ENCODE measurements at regions not wholly inside any gene's neighbourhood (a gene's known extent, or its start where the extent isn't known, plus 50 kb on each side); places are given as distances from the start of the nearest gene placed in this dataset.
A peak's percentile ranks its signal among the peaks of the same experiment; 100 is the strongest.

DNA sequence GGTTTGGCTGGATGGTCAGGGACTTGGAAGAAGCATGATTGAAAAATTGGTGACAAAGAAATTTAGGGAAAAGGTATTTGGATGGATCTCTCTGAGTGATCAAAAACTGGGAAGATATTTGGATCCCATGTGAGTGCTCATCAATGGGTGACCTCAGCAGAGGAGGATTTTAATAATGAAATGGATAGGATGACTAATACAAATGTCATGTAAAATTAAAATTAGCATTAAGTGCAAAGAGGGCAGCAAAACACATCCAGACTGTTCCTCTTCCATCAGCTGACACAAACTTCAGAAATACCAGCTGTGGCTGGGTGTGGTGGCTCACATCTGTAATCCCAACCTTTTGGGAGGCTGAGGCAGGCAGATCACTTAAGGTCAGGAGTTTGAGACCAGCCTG lies 151.7 kb downstream of the THBS2 start:
- ChIA-PET POLR2A (no interaction called here), CTCF (no interaction called here)
- Histone ChIP-seq H2AFZ (ENCODE audit: low read depth) (no peak overlapping the region), H3K4me3 (ENCODE audit: low read depth in 2 of 2, low read length in 1 of 2) (no peak overlapping the region), H3K79me2 (ENCODE audit: insufficient read depth) (no peaks in the 10 kb centered on the region), H3K27ac (ENCODE audit: low read depth in 2 of 2, low read length in 1 of 2) (peak overlapping the region in 1 of 2 experiments; percentile 40; a peak in 1 of 4 replicates), H3K9ac (no peak overlapping the region), H4K20me1 (ENCODE audit: insufficient read depth) (no peaks in the 10 kb centered on the region), H3K36me3 (replicated peaks in 1 of 2; ENCODE audit: control insufficient read depth in 1 of 2, insufficient read depth in 2 of 2, low read length in 1 of 2) (no peaks in the 10 kb centered on the region), H3K4me2 (no peak overlapping the region), H3K27me3 (ENCODE audit: insufficient read depth) (no peaks in the 10 kb centered on the region), H3K4me1 (ENCODE audit: control insufficient read depth in 1 of 2, insufficient read depth in 2 of 2, low read depth in 1 of 2, low read length in 1 of 2) (peaks cover 0 to 8% of the 10 kb centered on the region in 2 experiments; a peak in 1 of 4 replicates), H3K9me2 (no peaks in the 10 kb centered on the region), H3F3A (replicated peaks; ENCODE audit: insufficient read depth) (no peaks in the 10 kb centered on the region), H3K9me3 (no peaks in the 10 kb centered on the region)
- no peak for DNase-seq
- TF ChIP-seq FOXM1 (IDR thresholded peaks at IDR 0.05; ENCODE audit: low read depth) (no peak), TCF12 (IDR thresholded peaks at IDR 0.05) (peak; percentile 46; the same call in 1 of the 2 replicates), JUND (IDR thresholded peaks at IDR 0.05) (peak; percentile 45), RXRA (IDR thresholded peaks at IDR 0.05; ENCODE audit: borderline replicate concordance, low read depth) (no peak), TAF1 (IDR thresholded peaks at IDR 0.05; ENCODE audit: borderline replicate concordance, low read depth, low read length) (no peak), FOSL2 (IDR thresholded peaks at IDR 0.05; ENCODE audit: borderline replicate concordance, low read depth) (peak; percentile 61; the same call in 1 of the 2 replicates), EP300 (IDR thresholded peaks at IDR 0.05; ENCODE audit: borderline replicate concordance in 1 of 2, low read depth in 1 of 2, low read length in 1 of 2) (no peak)
- TF ChIP-seq, protein P1, sequence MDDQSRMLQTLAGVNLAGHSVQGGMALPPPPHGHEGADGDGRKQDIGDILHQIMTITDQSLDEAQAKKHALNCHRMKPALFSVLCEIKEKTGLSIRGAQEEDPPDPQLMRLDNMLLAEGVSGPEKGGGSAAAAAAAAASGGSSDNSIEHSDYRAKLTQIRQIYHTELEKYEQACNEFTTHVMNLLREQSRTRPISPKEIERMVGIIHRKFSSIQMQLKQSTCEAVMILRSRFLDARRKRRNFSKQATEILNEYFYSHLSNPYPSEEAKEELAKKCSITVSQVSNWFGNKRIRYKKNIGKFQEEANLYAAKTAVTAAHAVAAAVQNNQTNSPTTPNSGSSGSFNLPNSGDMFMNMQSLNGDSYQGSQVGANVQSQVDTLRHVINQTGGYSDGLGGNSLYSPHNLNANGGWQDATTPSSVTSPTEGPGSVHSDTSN (IDR thresholded peaks at IDR 0.05) = peak; percentile 60
- TF ChIP-seq, protein P2, sequence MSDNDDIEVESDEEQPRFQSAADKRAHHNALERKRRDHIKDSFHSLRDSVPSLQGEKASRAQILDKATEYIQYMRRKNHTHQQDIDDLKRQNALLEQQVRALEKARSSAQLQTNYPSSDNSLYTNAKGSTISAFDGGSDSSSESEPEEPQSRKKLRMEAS (IDR thresholded peaks at IDR 0.05; ENCODE audit: low read depth) = no peak
- TF ChIP-seq, protein P3, sequence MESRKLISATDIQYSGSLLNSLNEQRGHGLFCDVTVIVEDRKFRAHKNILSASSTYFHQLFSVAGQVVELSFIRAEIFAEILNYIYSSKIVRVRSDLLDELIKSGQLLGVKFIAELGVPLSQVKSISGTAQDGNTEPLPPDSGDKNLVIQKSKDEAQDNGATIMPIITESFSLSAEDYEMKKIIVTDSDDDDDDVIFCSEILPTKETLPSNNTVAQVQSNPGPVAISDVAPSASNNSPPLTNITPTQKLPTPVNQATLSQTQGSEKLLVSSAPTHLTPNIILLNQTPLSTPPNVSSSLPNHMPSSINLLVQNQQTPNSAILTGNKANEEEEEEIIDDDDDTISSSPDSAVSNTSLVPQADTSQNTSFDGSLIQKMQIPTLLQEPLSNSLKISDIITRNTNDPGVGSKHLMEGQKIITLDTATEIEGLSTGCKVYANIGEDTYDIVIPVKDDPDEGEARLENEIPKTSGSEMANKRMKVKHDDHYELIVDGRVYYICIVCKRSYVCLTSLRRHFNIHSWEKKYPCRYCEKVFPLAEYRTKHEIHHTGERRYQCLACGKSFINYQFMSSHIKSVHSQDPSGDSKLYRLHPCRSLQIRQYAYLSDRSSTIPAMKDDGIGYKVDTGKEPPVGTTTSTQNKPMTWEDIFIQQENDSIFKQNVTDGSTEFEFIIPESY (IDR thresholded peaks at IDR 0.05; ENCODE audit: borderline replicate concordance, low read depth) = no peak

DNA sequence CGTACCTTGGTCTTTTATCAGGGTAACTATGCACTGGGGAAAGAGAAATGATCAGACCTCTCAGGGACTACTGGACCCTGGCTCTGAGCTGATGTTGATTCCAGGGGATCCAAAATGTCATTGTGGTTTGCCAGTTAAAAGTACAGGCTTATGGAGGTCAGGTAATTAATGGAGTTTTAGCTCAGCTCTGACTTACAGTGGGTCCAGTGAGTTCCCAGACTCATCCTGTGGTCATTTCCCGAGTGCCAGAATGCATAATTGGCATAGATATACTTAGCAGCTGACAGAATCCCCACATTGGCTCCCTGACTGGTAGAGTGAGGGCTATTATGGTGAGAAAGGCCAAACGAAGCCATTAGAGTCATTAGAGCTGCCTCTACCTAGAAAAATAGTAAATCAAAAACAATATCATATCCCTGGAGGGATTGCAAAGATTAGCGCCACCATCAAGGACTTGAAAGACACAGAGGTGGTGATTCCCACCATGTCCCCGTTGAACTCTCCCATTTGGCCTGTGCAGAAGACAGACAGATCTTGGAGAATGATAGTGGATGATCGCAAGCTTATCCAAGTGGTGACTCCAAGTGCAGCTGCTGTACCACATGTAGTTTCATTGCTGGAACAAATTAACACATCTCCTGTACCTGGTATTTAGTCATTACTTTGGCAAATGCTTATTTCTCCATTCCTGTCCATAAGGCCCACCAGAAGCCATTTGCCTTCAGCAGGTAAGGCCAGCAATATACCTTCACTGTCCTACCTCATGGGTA lies 152.4 kb downstream of the THBS2 start:
- Histone ChIP-seq H4K20me1 (ENCODE audit: insufficient read depth) (no peaks in the 10 kb centered on the region), H3K4me3 (ENCODE audit: low read depth in 2 of 2, low read length in 1 of 2) (no peak overlapping the region), H3K79me2 (ENCODE audit: insufficient read depth) (no peaks in the 10 kb centered on the region), H3K9me2 (no peaks in the 10 kb centered on the region), H3K4me2 (no peak overlapping the region), H3K27me3 (ENCODE audit: insufficient read depth) (no peaks in the 10 kb centered on the region), H3K9ac (no peak overlapping the region), H3K4me1 (ENCODE audit: control insufficient read depth in 1 of 2, insufficient read depth in 2 of 2, low read depth in 1 of 2, low read length in 1 of 2) (peaks cover 0 to 11% of the 10 kb centered on the region in 2 experiments; a peak in 1 of 4 replicates), H3K9me3 (no peaks in the 10 kb centered on the region), H2AFZ (ENCODE audit: low read depth) (no peak overlapping the region), H3F3A (replicated peaks; ENCODE audit: insufficient read depth) (no peaks in the 10 kb centered on the region), H3K36me3 (replicated peaks in 1 of 2; ENCODE audit: control insufficient read depth in 1 of 2, insufficient read depth in 2 of 2, low read length in 1 of 2) (no peaks in the 10 kb centered on the region), H3K27ac (ENCODE audit: low read depth in 2 of 2, low read length in 1 of 2) (peak overlapping the region in 1 of 2 experiments; percentile 40; a peak in 1 of 4 replicates)
- ChIA-PET POLR2A (no interaction called here), CTCF (no interaction called here)
- WGBS (ENCODE audit: low lambda C conversion rate) = 38% methylated on average over 5 of the region's 6 CpGs
- no peak for DNase-seq
- 0 out of 2 replicates have a peak, but pooled peaks have one; percentile 9 for TF ChIP-seq TCF12 (IDR thresholded peaks at IDR 0.05)
- TF ChIP-seq, protein P4, sequence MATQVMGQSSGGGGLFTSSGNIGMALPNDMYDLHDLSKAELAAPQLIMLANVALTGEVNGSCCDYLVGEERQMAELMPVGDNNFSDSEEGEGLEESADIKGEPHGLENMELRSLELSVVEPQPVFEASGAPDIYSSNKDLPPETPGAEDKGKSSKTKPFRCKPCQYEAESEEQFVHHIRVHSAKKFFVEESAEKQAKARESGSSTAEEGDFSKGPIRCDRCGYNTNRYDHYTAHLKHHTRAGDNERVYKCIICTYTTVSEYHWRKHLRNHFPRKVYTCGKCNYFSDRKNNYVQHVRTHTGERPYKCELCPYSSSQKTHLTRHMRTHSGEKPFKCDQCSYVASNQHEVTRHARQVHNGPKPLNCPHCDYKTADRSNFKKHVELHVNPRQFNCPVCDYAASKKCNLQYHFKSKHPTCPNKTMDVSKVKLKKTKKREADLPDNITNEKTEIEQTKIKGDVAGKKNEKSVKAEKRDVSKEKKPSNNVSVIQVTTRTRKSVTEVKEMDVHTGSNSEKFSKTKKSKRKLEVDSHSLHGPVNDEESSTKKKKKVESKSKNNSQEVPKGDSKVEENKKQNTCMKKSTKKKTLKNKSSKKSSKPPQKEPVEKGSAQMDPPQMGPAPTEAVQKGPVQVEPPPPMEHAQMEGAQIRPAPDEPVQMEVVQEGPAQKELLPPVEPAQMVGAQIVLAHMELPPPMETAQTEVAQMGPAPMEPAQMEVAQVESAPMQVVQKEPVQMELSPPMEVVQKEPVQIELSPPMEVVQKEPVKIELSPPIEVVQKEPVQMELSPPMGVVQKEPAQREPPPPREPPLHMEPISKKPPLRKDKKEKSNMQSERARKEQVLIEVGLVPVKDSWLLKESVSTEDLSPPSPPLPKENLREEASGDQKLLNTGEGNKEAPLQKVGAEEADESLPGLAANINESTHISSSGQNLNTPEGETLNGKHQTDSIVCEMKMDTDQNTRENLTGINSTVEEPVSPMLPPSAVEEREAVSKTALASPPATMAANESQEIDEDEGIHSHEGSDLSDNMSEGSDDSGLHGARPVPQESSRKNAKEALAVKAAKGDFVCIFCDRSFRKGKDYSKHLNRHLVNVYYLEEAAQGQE (IDR thresholded peaks at IDR 0.05; ENCODE audit: low read depth, low read length) = no peak
